ENCODE measurements at regions not wholly inside any gene's neighbourhood (a gene's known extent, or its start where the extent isn't known, plus 50 kb on each side); places are given as distances from the start of the nearest gene placed in this dataset.

- TF ChIP-seq CTCF (IDR thresholded peaks at IDR 0.05) (no peak), FOXJ3 (CRISPR knock-in tag; IDR thresholded peaks at IDR 0.05) (no peak), REST (IDR thresholded peaks at IDR 0.05; ENCODE audit: low read depth, low read length) (no peak), EP300 (IDR thresholded peaks at IDR 0.05; ENCODE audit: borderline replicate concordance in 1 of 2, low read depth in 1 of 2, low read length in 1 of 2) (no peak), IRF3 (IDR thresholded peaks at IDR 0.05; ENCODE audit: low read depth, low read length) (no peak), MEF2A (IDR thresholded peaks at IDR 0.05; ENCODE audit: borderline replicate concordance, low read depth) (no peak), MXI1 (IDR thresholded peaks at IDR 0.05; ENCODE audit: low read depth, low read length) (no peak), GABPA (IDR thresholded peaks at IDR 0.05; ENCODE audit: low read depth) (no peak), POLR2AphosphoS5 (IDR thresholded peaks at IDR 0.05; ENCODE audit: low read depth, low read length) (no peak), USF2 (IDR thresholded peaks at IDR 0.05; ENCODE audit: borderline replicate concordance, low read depth, low read length) (no peak)
Measured at GRCh38 chr7:28276298-28276697, 95.7 kb upstream of the JAZF1 start.

All from SK-N-SH (cell line).